Amygdala (tissue), 56 donors: ENCODE measurements at regions not wholly inside any gene's neighbourhood (a gene's known extent, or its start where the extent isn't known, plus 50 kb on each side); places are given as distances from the start of the nearest gene placed in this dataset.

ENCODE experiments used
- DNase-seq, 56 donors: peaks; one replicate each; lab custom pipeline; 2025; lab: John Stamatoyannopoulos, UW

DNA sequence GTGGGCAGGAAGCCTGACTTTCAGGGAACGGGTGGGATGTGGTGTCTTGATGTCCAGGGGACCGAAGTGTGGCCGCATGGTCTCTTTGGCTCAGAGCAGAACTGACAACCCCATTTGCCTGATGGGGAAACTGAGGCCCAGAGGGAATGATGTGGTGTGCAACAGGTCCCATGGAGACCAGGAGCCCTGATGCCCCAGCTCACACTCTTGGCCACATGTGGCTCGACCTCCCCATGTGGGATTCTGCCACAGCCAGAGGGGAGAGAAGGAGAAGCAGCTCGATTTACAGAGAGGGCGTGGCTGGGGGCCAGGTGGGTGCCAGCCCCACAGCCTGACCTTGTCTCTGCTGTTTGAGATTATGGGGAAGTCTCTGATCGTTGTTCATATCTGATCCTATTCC lies 128.1 kb downstream of the TEX29 start:
- DNase-seq: no peak

DNA sequence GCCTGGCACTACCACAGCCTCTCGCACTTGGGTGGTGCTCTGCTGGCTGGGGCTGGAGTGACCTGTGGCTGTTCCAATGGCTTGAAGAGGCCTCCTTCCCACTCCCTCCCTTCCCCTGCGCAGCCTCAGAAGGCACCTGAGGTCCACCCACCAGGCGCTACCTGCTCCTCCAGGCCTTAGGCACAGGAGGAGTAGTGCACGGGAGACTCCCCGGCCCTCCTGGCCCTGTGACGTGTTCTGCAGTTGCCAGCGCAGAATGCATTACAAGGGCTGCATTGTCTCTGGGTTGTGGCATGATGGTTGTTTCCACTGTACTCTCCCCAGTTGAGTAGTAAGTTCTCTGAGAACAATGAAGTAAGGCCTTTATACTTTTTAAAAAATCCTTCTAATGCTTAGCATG lies 128.6 kb downstream of the TEX29 start:
- DNase-seq: peak in 23 of 56 donors; percentile 4 to 60 (median 29)

DNA sequence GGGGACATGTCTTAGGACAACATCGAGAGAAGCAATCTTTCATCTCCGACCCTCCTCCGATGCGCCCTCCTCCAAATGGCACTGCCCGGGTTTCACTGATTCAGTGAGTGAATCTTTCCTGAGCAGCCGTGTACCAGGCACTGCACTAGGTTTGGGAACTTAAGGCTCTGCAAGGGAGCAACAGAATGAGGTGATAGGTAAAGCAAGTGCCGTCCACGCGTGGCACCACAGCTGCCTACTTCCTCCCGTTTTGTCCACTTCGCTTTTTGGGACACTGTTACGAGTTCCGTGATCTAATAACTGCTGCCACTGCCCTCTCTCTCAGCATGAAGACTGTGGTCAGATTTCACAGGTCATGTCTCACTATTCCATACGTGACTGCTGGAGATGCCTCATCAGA lies 131.0 kb downstream of the TEX29 start:
- peak in 6 of 56 donors; percentile 37 to 59 (median 51) for DNase-seq

DNA sequence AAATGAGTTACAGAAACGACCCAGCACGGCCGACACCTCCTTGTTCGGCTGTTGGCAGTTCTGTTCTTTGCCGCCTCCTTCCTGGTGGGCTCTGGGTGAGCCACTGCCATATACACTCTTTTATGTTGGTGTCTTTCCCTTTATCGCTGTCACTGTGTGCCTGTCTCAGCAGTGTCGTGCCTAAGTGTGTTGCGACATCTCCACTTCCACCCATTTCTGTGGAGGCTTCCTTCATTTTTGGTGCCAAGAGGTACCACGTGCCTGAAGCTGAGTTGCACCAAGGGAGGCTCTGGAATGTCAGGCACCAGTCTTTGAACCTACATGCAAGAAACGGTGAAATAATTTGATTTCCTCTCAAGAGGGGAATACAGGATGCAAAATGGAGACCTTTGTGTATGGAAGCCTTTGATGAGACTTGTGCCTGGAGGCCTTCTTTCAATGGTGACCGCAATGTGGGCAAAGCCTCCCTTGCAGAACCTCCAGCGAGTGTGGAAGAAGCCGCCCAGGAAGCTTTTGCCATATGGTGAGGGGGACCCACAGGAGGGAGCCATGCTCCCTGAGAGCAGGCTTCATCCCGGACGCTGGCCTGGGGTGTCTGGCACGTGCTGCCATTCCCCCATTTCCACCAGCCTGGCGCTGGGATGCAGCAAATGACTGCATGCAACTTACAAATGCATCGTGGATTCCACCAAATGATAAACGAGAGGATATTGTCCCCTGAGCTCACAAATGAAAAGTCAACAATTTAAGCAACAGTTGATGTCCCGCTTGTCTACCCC lies 136.2 kb downstream of the TEX29 start:
- DNase-seq: no peak

DNA sequence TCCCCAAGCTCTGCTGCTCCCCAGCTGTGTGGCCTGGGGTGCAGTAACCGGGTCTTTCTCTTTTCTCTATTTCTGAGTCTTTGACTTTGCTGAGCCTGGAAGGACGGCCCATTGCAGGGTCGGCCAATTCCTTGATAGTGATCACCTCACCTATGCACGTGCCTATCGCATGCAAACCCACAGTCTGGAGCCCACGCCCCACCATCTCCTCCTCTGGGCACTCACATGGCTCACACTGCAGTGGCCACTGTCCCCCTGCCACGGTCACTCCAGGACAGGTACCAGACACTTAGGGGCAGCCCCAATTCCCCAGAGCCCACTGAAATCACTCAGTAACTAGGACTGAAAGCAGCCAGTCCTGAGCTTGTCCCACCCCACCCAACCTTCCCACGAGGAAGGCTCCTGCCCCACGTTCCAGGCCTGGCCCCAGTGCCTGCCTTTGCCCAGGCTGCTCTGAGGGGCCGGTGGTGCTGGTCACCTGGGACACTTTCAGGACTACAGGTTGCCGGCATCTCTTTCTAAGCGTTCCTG lies 137.6 kb downstream of the TEX29 start:
- no peak for DNase-seq

DNA sequence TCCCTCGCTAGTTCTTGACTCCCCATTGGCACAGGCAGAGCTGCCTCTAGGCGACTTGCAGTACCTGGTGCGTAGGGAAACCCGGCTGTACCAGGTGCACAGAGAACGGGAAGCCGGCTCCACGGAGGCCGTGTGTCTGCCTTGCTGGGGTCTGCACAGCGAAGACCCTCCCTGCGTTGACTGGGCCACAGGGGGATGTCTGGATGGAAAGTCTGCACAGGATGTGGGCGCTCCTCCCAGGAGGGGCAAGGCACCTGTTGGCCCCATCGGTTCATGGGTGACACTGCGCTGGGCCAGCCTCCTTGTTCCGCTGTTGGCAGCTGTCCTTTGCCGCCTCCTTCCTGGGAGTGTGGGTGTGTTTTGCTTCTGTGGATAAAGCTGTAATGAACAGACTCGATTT lies 138.3 kb downstream of the TEX29 start:
- DNase-seq: no peak

DNA sequence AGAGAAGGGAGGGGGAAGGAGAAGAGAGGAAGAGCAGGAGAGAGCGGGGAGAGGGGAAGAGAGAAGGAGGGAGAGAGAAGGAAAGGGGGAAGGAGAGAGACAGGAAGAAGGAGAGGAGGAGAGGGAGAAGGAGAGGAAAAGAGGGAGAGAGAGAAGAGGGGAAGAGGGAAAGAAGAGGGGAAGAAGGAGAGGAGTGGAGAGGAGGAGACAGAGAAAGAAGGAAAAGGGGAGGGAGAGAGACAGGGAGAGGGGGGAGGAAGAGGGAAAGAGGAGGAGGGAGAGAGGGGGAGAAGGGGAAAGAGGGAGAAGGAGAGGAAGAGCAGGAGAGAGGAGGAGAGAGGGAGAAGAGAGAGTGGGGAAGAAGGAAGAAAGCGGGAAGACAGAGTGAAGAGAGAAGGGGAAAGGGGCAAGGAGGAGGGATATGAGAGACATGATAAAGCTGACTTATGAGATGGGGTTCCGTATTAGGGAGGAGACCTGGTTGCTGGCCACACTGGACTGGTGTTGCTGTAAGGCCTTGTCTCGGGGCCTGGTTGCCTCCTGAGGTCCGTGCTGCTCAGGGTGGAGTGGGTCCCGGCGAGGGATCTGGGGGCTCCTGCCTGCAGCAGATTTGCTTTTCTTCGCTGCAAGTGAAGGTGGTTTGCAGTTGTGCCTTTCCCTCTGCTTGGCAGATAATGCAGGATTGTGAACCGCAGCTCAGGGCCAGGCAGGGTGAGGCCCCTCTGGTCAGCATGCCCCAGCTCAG lies 139.5 kb downstream of the TEX29 start:
- no peak for DNase-seq

DNA sequence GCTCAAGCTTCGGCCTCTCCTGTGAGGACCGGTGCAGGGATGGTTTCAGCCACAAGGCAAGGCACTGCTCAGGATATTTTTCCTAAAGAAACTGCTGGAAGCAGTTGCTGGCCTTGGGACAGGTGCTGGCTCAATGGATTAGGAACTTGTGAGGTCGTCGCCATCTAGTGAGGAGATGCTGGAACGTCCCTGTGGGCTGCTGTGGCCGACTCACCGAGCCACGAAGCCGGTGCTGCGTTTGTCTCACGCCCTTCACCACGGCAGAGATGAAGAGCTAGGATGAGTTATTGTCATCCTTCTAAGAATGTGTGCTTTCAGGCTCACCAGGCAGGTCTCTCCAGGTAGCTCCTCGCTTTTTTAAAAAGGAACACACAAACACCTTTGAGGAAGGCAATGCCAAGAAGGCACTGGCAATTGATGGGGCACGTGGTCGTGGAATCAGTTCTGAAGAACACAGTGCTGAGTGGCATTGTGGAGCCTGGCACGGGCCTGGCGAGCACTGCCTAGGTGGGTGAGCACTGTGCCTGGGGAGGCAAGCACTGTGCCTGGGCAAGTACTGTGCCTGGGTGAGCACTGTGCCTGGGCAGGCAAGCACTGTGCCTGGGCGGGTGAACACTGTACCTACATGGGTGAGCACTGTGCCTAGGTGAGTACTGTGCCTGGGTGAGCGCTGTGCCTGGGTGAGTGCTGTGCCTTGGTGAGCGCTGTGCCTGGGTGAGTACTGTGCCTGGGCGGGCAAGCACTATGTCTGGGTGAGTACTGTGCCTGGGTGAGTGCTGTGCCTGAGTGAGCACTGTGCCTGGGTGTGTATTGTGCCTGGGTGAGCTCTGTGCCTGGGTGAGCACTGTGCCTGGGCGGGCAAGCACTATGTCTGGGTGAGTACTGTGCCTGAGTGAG lies 140.4 kb downstream of the TEX29 start:
- peak in 41 of 56 donors; percentile 7 to 66 (median 43) for DNase-seq

DNA sequence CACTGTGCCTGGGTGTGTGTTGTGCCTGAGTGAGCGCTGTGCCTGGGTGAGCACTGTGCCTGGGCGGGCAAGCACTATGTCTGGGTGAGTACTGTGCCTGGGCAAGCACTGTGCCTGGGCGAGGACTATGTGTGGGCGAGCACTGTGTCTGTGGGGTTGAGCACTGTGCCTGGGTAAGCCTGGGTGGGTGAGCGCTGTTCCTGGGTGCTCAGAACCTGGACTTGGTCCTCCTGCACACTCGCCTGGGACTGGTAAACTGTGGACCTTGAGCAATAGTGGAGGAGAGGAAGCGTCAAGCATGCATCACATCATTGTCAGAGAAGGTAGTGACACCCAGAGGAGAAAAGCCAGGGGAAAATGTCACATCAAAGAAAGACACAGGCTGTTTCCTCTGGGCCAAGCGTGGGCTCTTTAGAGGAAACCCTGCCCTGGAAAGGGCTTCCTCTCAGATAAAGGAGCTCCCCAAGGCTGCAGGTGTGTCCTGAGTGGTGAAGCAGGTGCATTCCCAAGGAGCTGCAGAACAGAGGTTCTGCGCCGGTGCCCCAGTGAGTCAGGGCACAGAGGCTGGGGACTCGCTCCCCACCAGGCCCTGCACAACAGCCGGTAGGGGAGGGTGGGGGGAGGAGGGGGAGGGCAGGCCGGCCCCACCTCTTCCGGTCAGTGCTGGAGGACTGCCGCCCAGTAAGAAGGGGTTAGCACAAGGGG lies 141.2 kb downstream of the TEX29 start:
- no peak for DNase-seq

DNA sequence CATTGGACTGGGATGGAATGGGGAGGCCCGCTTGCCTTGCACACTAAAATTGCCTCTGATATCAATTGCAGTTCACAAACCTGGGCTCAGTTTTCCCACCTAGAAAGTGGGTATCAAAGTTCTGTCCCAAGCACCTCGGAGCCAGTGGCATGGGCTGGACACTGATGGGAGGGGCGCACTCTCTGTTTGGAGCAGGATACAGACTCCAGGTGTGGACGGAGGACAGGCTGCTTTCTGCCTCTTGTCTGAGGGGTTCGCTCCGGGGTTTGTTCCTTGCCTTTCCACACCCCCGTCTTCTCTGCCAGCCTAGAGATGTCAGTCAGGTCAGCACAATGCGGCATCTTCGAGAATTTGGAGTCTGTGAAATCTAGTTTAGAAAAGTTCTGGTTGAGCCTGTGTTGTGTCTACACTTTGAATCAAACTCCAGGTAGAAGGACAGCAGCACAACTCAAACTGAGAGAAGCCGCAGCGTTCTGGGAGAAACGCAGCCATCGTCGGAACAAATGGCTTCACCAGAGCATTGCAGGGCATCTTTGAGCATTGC lies 141.9 kb downstream of the TEX29 start:
- DNase-seq: no peak

DNA sequence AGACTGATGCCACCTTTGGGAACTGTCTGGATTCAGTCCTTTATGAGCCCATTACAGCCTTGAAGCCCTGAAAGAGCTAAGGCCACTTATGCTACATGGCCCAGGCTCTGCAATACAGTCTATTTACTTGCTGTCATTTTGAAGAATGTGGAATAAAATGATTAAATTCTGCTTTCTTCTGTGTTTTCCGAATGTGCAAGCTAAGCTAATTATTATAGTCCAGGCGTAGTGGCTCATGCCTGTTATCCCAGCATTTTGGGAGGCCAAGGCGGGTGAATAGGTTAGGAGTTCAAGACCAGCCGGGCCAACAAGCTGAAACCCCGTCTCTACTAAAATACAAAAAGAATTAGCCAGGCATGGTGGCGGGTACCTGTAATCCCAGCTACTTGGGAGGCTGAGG lies 142.5 kb downstream of the TEX29 start:
- DNase-seq: no peak

DNA sequence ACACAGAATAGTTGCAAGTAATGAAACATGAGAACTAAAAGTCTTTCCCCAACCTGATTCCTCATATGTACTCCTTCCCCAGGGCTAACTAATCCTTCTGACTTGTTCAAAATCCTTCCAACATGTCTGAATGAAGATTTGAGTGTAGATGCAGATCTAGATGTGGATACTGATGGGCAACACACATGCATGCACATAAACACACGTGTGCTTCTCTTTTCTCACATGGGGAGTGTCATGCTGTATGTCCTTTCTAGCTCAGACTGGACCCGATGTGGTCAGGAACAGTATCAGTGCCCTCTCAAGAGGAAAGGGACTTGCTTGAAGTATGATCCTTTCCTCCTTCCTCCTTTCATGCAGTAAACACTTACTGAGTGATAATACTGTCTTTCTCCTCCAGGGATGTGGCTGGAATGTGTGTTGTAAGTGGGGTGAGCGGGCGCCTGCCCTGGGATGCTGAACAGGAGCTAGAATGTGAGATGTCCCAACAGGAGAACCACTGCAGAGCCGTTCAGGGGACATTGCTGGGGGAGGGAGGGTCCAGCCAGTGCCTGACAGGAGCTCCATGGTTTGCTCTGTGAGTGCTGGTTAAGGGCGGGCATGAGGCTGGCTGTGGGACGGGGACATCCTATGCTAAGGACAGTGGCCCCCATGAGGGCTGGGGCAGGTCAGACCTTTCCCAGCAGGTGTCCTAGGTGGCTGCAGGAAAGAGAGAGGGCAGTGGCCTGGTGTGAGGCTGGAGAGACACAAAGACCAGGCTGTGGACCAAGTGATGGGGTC lies 146.9 kb downstream of the TEX29 start:
- DNase-seq: no peak

DNA sequence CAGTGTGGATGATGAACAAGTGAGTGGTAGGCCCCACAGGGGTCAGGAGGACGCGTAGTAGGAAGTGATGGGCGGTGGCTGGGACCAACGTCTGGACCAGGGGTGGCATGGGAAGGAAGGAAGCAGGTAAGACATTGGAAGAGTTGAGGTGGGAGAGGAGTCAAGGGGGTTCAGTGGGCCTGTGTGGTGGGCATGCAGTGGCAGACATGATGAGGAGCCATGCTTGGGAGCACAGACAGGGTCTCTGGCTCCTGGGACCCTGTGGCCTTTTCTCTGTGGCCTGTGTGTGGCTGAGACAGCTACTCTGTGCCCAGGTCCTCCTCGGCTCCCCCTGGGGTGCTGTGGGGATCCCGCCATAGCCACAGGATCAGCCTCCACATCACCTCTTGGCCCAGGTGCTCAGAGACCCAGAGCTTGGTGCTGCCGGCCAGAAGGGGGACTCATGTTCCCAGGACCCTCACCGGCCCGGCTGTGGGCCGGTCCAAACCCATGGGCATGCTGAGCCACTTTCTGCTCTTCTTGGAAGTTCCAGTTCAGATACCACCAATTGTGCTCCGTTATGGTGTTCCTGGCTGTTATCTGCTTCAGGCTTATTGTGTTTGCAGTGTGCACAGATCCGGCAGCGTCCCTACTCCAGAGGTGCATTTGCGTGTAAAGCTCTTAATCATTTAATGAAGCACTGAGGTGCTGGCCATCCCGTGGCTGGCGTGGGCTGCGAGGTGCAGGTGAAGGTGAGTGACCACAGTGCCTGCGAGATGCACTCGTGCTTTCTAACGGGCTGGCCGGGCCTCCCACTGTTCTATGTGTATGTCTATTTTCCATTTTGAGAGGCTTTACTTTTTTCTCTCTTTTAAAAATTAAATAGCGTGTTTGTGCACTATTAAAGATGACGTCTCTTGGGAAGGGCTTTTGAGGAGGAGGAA lies 147.9 kb downstream of the TEX29 start:
- DNase-seq: no peak

DNA sequence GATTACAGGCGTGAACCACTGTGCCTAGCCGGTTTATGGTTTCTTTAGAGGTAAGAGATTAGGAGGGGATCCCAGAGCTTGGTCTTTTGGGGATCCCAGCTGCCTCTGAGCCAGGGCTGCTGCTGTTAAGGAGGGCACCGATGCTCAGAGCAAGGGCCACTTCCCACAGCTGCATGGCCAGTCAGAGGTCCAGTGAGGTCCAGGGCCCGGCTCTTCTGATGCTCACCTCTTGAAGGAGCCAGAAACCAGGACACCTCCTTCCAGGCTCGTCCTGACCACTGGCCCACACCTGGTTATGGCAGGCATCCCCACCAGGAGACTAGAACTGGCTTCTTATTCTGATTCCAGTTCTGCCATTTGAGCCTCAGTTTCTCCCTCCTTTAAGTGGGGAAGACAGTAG lies 149.0 kb downstream of the TEX29 start:
- no peak for DNase-seq

DNA sequence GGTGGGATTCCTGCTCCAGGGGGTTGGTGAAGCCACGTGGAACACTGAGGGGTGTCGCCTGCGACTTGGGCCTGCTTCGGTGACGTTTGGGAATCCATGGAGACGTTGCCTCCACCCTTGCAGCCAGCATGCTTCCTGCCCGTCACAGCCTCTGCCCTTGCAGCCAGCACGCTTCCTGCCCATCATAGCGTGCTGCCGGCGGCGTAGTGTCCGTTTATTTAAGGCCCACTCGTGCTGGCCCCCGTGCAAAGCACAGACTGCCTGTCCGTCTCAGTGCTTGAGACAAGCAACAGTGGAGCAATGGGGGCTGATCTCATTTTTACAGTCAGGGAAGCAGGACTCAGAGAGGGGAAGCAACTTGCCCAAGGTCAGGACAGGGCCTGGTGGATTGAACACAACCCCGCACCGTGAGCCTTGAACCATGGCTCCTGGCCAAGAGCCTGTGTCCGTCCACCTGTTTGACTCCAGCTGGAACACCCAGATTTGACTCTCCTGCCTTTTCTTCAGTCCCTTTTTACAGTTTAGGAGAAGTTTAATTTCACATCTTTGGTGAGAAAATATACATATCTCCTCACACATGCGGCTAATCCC lies 149.6 kb downstream of the TEX29 start:
- no peak for DNase-seq

DNA sequence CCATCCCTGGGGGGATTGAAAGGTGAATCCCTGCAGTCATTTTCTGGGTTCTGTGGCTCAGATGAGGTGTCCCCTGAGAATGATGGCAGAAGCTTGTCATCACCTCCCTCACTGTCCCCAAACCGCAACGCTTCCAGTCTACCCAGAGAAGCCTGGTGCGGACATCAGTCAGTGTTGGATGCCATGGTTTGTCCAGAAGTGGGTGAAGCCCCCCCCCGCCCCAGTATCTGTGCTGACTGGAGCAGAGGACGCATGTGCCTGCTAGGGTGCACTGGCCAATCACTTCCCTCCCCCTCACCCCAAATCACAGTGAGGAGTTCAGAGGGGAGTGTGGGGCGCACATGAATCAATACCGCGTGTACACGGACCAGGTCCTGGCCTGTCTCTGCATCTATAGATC lies 150.5 kb downstream of the TEX29 start:
- no peak for DNase-seq

DNA sequence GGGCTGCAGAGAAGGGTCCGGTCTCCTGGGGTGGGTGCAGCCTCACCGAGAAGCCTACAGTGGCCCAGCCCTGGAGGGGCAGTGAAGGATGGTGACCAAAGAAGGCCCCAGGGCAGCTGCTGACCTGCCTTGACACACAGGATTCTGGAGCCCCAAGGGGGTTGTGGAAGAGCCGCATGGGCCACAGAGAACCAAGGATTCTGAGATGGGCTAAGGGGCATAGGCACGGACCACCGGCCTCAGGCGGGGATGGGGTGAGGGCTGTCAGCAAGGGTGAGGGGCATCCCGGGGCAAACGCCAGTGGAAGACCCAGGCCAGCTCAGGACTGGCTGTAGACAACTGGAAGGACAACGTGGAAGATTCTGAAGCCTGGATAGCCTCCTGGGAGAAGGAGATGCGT lies 151.6 kb downstream of the TEX29 start:
- no peak for DNase-seq
